Body of pancreas (tissue), 4 donors: ENCODE measurements at regions not wholly inside any gene's neighbourhood (a gene's known extent, or its start where the extent isn't known, plus 50 kb on each side); places are given as distances from the start of the nearest gene placed in this dataset.

Experiments
- ATAC-seq: fragments of 150-250 bp; one replicate; pipeline ENCODE4 v1.9.1; 2016
- DNase-seq, 4 donors: peaks; one replicate each; pipeline ENCODE4 v3.0.0-alpha.2; 2019
- H3K27ac ChIP-seq, 4 donors: fragments of 200-600 bp; sonication (generic); 1 replicate in 3 of 4; 2 replicates in 1 of 4; pipeline versions ENCODE4 v1.5.1 to v1.6.1; 2016 to 2019; ENCODE audit warnings: mild to moderate bottlenecking in 1 of 4, mixed read lengths in 1 of 4, moderate library complexity in 1 of 4
- H3K27me3 ChIP-seq, 2 donors: fragments of 200-600 bp; sonication (generic); one replicate each; pipeline ENCODE4 v1.6.0; 2016; ENCODE audit warnings: mild to moderate bottlenecking in 1 of 2
- H3K36me3 ChIP-seq, 2 donors: fragments of 200-600 bp; sonication (generic); replicated peaks in 1 of 2; 2 replicates each; pipeline ENCODE4 v1.5.1; 2016; ENCODE audit warnings: low read depth in 2 of 2; ENCODE audit not compliant: insufficient read depth in 1 of 2
- H3K4me1 ChIP-seq: fragments of 200-600 bp; sonication (generic); one replicate; pipeline ENCODE4 v1.6.0; 2016
- H3K4me3 ChIP-seq, 2 donors: fragments of 200-600 bp; sonication (generic); 1 replicate in 1 of 2; 2 replicates in 1 of 2; pipeline ENCODE4 v1.5.1; 2016 to 2019
- H3K9me3 ChIP-seq, 3 donors: fragments of 200-600 bp; sonication (generic); 1 replicate in 2 of 3; 2 replicates in 1 of 3; pipeline ENCODE4 v1.5.1; 2016
- CTCF ChIP-seq, 7 experiments: fragments of 450-650 bp in 4 of 7; fragments of 200-600 bp in 3 of 7; sonication (generic) in 3 of 7; IDR thresholded peaks; one replicate each; pipeline ENCODE4 v1.5.1; 2016 to 2019; ENCODE audit warnings: antibody characterized with exemption in 7 of 7
- POLR2A ChIP-seq, 3 donors: fragments of 450-650 bp; IDR thresholded peaks; one replicate each; pipeline ENCODE4 v1.6.1; 2016; ENCODE audit warnings: antibody characterized with exemption in 3 of 3, mild to moderate bottlenecking in 2 of 3
- WGBS, 2 donors: methylation state at CpG; one replicate each; pipeline ENCODE4 v1.1.5; 2017; 5-methylcytosine and 5-hydroxymethylcytosine counted together
- intact Hi-C: fragments of 100-400 bp; cut with DNase I; formaldehyde crosslinking; loops from one replicate; pipeline ENCODE4 v1.15.1; 2023

GRCh38 chr1:70571191-70571590, 160.1 kb downstream of the CTH start:
- H3K36me3 ChIP-seq = no peaks in the 10 kb centered on the region
- no peaks in the 10 kb centered on the region for H3K9me3 ChIP-seq
- no peaks in the 10 kb centered on the region for H3K4me1 ChIP-seq
- H3K27ac ChIP-seq = no peak overlapping the region
- TF ChIP-seq CTCF (IDR thresholded peaks at IDR 0.05) = no peak
- no peak for TF ChIP-seq POLR2A (IDR thresholded peaks at IDR 0.05)
- no peak overlapping the region for H3K4me3 ChIP-seq
- intact Hi-C loops = no loop called here
- H3K27me3 ChIP-seq = no peaks in the 10 kb centered on the region
- no peak for DNase-seq
- ATAC-seq = no peak

- intact Hi-C loops = no loop called here
- H3K4me3 ChIP-seq = no peak overlapping the region
- no peaks in the 10 kb centered on the region for H3K36me3 ChIP-seq
- no peaks in the 10 kb centered on the region for H3K4me1 ChIP-seq
- ATAC-seq (no peak), DNase-seq (no peak)
- 94 to 96% methylated on average over 2 of the region's 2 CpGs for WGBS, 2 donors
- no peak for TF ChIP-seq POLR2A (IDR thresholded peaks at IDR 0.05)
- no peak for TF ChIP-seq CTCF (IDR thresholded peaks at IDR 0.05)
- no peak overlapping the region for H3K27ac ChIP-seq
- no peaks in the 10 kb centered on the region for H3K9me3 ChIP-seq
- no peaks in the 10 kb centered on the region for H3K27me3 ChIP-seq
Measured at GRCh38 chr1:70573317-70573843, 162.3 kb downstream of the CTH start.

GRCh38 chr1:70581661-70582060, 170.6 kb downstream of the CTH start:
- Histone ChIP-seq H3K9me3 (no peaks in the 10 kb centered on the region), H3K4me1 (no peaks in the 10 kb centered on the region), H3K4me3 (no peak overlapping the region), H3K27me3 (no peaks in the 10 kb centered on the region), H3K36me3 (no peaks in the 10 kb centered on the region), H3K27ac (no peak overlapping the region)
- TF ChIP-seq POLR2A (IDR thresholded peaks at IDR 0.05) (no peak), CTCF (IDR thresholded peaks at IDR 0.05) (no peak)
- no peak for ATAC-seq
- intact Hi-C loops = no loop called here
- no peak for DNase-seq

GRCh38 chr1:70583522-70583921, 172.5 kb downstream of the CTH start:
- H3K36me3 ChIP-seq = no peaks in the 10 kb centered on the region
- ATAC-seq (no peak), DNase-seq (no peak)
- TF ChIP-seq POLR2A (IDR thresholded peaks at IDR 0.05) (no peak), CTCF (IDR thresholded peaks at IDR 0.05) (no peak)
- H3K4me1 ChIP-seq = no peaks in the 10 kb centered on the region
- 81 to 82% methylated on average over 1 of the region's 1 CpG for WGBS, 2 donors
- no peaks in the 10 kb centered on the region for H3K9me3 ChIP-seq
- intact Hi-C loops = no loop called here
- H3K4me3 ChIP-seq = no peak overlapping the region
- no peaks in the 10 kb centered on the region for H3K27me3 ChIP-seq
- no peak overlapping the region for H3K27ac ChIP-seq

GRCh38 chr1:70586046-70586445, 175.0 kb downstream of the CTH start:
- ATAC-seq (no peak), DNase-seq (no peak)
- intact Hi-C loops = no loop called here
- no peak for TF ChIP-seq POLR2A (IDR thresholded peaks at IDR 0.05)
- TF ChIP-seq CTCF (IDR thresholded peaks at IDR 0.05) = no peak
- Histone ChIP-seq H3K36me3 (no peaks in the 10 kb centered on the region), H3K9me3 (no peaks in the 10 kb centered on the region), H3K27ac (no peak overlapping the region), H3K27me3 (no peaks in the 10 kb centered on the region), H3K4me3 (no peak overlapping the region), H3K4me1 (no peaks in the 10 kb centered on the region)
- WGBS, 2 donors = 61 to 78% methylated on average over 1 of the region's 1 CpG
